ENCODE measurements at regions not wholly inside any gene's neighbourhood (a gene's known extent, or its start where the extent isn't known, plus 50 kb on each side); places are given as distances from the start of the nearest gene placed in this dataset.

DNA sequence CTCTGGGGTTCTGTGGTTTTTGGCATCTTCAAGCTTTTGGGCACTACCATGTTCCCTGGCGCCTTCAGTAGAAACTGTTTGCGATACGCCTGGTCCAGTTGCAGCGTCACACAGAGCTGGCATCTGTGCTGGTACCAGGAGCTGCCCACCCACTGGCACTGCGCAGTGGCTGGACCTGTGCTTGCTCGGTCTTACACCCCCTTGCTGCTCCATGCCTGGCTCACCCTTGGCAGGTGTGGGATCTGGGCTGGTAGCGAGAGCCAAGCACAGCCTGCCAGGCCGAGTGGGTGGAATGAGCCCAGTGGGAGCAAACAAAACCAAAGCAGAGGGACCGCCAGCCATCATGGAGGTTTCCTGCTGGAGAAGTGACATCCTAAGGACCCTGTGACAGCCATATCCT lies 170.2 kb upstream of the IRX2 start:
- TF ChIP-seq GRHL2 (CRISPR knock-in tag; IDR thresholded peaks at IDR 0.05; ENCODE audit: insufficient replicate concordance, severe bottlenecking) (no peak), NR2C2 (CRISPR knock-in tag; IDR thresholded peaks at IDR 0.05) (no peak), ZNF138 (CRISPR knock-in tag; conservative IDR thresholded peaks at IDR 0.05) (no peak), JAZF1 (CRISPR knock-in tag; IDR thresholded peaks at IDR 0.05) (no peak), TEAD4 (CRISPR knock-in tag; IDR thresholded peaks at IDR 0.05) (no peak), CBFB (CRISPR knock-in tag; IDR thresholded peaks at IDR 0.05; ENCODE audit: low read depth) (no peak), ZNF121 (CRISPR knock-in tag; IDR thresholded peaks at IDR 0.05) (no peak), GABPB1 (CRISPR knock-in tag; IDR thresholded peaks at IDR 0.05) (no peak), NFE2L1 (CRISPR knock-in tag; IDR thresholded peaks at IDR 0.05) (no peak)
- TF ChIP-seq, protein P1, sequence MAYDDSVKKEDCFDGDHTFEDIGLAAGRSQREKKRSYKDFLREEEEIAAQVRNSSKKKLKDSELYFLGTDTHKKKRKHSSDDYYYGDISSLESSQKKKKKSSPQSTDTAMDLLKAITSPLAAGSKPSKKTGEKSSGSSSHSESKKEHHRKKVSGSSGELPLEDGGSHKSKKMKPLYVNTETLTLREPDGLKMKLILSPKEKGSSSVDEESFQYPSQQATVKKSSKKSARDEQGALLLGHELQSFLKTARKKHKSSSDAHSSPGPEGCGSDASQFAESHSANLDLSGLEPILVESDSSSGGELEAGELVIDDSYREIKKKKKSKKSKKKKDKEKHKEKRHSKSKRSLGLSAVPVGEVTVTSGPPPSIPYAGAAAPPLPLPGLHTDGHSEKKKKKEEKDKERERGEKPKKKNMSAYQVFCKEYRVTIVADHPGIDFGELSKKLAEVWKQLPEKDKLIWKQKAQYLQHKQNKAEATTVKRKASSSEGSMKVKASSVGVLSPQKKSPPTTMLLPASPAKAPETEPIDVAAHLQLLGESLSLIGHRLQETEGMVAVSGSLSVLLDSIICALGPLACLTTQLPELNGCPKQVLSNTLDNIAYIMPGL (CRISPR knock-in tag; IDR thresholded peaks at IDR 0.05), result no peak
- TF ChIP-seq, protein P2, sequence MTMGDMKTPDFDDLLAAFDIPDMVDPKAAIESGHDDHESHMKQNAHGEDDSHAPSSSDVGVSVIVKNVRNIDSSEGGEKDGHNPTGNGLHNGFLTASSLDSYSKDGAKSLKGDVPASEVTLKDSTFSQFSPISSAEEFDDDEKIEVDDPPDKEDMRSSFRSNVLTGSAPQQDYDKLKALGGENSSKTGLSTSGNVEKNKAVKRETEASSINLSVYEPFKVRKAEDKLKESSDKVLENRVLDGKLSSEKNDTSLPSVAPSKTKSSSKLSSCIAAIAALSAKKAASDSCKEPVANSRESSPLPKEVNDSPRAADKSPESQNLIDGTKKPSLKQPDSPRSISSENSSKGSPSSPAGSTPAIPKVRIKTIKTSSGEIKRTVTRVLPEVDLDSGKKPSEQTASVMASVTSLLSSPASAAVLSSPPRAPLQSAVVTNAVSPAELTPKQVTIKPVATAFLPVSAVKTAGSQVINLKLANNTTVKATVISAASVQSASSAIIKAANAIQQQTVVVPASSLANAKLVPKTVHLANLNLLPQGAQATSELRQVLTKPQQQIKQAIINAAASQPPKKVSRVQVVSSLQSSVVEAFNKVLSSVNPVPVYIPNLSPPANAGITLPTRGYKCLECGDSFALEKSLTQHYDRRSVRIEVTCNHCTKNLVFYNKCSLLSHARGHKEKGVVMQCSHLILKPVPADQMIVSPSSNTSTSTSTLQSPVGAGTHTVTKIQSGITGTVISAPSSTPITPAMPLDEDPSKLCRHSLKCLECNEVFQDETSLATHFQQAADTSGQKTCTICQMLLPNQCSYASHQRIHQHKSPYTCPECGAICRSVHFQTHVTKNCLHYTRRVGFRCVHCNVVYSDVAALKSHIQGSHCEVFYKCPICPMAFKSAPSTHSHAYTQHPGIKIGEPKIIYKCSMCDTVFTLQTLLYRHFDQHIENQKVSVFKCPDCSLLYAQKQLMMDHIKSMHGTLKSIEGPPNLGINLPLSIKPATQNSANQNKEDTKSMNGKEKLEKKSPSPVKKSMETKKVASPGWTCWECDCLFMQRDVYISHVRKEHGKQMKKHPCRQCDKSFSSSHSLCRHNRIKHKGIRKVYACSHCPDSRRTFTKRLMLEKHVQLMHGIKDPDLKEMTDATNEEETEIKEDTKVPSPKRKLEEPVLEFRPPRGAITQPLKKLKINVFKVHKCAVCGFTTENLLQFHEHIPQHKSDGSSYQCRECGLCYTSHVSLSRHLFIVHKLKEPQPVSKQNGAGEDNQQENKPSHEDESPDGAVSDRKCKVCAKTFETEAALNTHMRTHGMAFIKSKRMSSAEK (CRISPR knock-in tag; IDR thresholded peaks at IDR 0.05; ENCODE audit: borderline replicate concordance), result no peak
- DNase-seq (ENCODE audit: low spot score) (no peak), ATAC-seq (no peak)
- H3K36me3 Mint-ChIP-seq, result peaks cover 25% of the 10 kb centered on the region
- CTCF ChIA-PET, result no interaction called here
- H3K27me3 Mint-ChIP-seq (ENCODE audit: low read depth), result peaks cover 44% of the 10 kb centered on the region
- H3K4me1 Mint-ChIP-seq, result peaks cover 25% of the 10 kb centered on the region
- no peak overlapping the region for H3K27ac Mint-ChIP-seq
- no peak overlapping the region for H3K4me3 Mint-ChIP-seq
- POLR2A ChIA-PET, result no interaction called here
- peaks cover 26% of the 10 kb centered on the region for H3K9me3 Mint-ChIP-seq

DNA sequence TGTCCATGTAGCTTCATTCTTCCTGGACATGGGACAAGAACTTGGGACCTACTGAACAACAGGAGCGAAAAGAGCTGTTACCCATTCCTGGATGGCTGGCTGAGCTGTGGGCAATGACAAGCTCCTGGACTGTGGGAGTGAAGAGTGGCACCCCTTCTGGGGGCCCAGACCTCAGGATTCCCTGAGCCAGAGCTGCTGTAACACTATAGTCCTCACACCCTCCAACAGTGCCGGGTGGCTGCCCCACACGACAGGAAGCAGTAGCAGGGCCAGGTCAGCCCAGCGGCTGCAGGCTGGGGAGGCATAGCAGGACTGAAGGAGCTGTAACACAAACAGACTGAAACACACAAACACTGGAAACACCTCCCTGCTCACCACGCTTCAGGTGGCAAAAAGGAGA lies 169.7 kb upstream of the IRX2 start:
- ATAC-seq (no peak), DNase-seq (ENCODE audit: low spot score) (no peak)
- Mint-ChIP-seq H3K9me3 (peaks cover 26% of the 10 kb centered on the region), H3K36me3 (peaks cover 25% of the 10 kb centered on the region), H3K4me3 (no peak overlapping the region), H3K4me1 (peaks cover 28% of the 10 kb centered on the region), H3K27me3 (ENCODE audit: low read depth) (peaks cover 49% of the 10 kb centered on the region), H3K27ac (no peak overlapping the region)
- TF ChIP-seq GTF2I (CRISPR knock-in tag; conservative IDR thresholded peaks at IDR 0.05) (no peak), SP1 (CRISPR knock-in tag; conservative IDR thresholded peaks at IDR 0.05) (no peak), ZNF232 (CRISPR knock-in tag; IDR thresholded peaks at IDR 0.05) (no peak), ZNF138 (CRISPR knock-in tag; conservative IDR thresholded peaks at IDR 0.05) (no peak), FOXJ3 (CRISPR knock-in tag; IDR thresholded peaks at IDR 0.05; ENCODE audit: borderline replicate concordance) (no peak), ESRRA (CRISPR knock-in tag; IDR thresholded peaks at IDR 0.05; ENCODE audit: borderline replicate concordance) (no peak), ATF1 (CRISPR knock-in tag; IDR thresholded peaks at IDR 0.05) (no peak)
- TF ChIP-seq, protein P3, sequence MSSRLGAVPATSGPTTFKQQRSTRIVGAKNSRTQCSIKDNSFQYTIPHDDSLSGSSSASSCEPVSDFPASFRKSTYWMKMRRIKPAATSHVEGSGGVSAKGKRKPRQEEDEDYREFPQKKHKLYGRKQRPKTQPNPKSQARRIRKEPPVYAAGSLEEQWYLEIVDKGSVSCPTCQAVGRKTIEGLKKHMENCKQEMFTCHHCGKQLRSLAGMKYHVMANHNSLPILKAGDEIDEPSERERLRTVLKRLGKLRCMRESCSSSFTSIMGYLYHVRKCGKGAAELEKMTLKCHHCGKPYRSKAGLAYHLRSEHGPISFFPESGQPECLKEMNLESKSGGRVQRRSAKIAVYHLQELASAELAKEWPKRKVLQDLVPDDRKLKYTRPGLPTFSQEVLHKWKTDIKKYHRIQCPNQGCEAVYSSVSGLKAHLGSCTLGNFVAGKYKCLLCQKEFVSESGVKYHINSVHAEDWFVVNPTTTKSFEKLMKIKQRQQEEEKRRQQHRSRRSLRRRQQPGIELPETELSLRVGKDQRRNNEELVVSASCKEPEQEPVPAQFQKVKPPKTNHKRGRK (CRISPR knock-in tag; IDR thresholded peaks at IDR 0.05; ENCODE audit: borderline replicate concordance), result no peak
- TF ChIP-seq, protein P4, sequence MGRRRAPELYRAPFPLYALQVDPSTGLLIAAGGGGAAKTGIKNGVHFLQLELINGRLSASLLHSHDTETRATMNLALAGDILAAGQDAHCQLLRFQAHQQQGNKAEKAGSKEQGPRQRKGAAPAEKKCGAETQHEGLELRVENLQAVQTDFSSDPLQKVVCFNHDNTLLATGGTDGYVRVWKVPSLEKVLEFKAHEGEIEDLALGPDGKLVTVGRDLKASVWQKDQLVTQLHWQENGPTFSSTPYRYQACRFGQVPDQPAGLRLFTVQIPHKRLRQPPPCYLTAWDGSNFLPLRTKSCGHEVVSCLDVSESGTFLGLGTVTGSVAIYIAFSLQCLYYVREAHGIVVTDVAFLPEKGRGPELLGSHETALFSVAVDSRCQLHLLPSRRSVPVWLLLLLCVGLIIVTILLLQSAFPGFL (CRISPR knock-in tag; IDR thresholded peaks at IDR 0.05; ENCODE audit: borderline replicate concordance), result no peak
- TF ChIP-seq, protein P5, sequence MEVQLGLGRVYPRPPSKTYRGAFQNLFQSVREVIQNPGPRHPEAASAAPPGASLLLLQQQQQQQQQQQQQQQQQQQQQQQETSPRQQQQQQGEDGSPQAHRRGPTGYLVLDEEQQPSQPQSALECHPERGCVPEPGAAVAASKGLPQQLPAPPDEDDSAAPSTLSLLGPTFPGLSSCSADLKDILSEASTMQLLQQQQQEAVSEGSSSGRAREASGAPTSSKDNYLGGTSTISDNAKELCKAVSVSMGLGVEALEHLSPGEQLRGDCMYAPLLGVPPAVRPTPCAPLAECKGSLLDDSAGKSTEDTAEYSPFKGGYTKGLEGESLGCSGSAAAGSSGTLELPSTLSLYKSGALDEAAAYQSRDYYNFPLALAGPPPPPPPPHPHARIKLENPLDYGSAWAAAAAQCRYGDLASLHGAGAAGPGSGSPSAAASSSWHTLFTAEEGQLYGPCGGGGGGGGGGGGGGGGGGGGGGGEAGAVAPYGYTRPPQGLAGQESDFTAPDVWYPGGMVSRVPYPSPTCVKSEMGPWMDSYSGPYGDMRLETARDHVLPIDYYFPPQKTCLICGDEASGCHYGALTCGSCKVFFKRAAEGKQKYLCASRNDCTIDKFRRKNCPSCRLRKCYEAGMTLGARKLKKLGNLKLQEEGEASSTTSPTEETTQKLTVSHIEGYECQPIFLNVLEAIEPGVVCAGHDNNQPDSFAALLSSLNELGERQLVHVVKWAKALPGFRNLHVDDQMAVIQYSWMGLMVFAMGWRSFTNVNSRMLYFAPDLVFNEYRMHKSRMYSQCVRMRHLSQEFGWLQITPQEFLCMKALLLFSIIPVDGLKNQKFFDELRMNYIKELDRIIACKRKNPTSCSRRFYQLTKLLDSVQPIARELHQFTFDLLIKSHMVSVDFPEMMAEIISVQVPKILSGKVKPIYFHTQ (CRISPR knock-in tag; IDR thresholded peaks at IDR 0.05), result no peak
- TF ChIP-seq, protein P6, sequence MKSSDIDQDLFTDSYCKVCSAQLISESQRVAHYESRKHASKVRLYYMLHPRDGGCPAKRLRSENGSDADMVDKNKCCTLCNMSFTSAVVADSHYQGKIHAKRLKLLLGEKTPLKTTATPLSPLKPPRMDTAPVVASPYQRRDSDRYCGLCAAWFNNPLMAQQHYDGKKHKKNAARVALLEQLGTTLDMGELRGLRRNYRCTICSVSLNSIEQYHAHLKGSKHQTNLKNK (CRISPR knock-in tag; IDR thresholded peaks at IDR 0.05), result no peak
- TF ChIP-seq, protein P1 (CRISPR knock-in tag; IDR thresholded peaks at IDR 0.05), result no peak
- TF ChIP-seq, protein P7, sequence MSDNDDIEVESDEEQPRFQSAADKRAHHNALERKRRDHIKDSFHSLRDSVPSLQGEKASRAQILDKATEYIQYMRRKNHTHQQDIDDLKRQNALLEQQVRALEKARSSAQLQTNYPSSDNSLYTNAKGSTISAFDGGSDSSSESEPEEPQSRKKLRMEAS (CRISPR knock-in tag; IDR thresholded peaks at IDR 0.05), result no peak
- POLR2A ChIA-PET, result no interaction called here
- CTCF ChIA-PET, result no interaction called here

All from WTC11 (cell line).